Spleen (tissue), 11 donors: ENCODE measurements at regions not wholly inside any gene's neighbourhood (a gene's known extent, or its start where the extent isn't known, plus 50 kb on each side); places are given as distances from the start of the nearest gene placed in this dataset.

Experiments
- DNase-seq: peaks from one replicate; pipeline ENCODE4 v3.0.0-alpha.2; 2020
- H3K27ac ChIP-seq, 8 donors: fragments of 200-600 bp; sonication (generic) in 7 of 8; 1 replicate in 4 of 8; 2 replicates in 4 of 8; pipeline versions ENCODE4 v1.5.0 to v1.8.0; 2016 to 2021; ENCODE audit warnings: inconsistent platforms in 4 of 8, mild to moderate bottlenecking in 4 of 8, moderate library complexity in 1 of 8
- H3K27me3 ChIP-seq, 7 donors: fragments of 200-600 bp; sonication (generic) in 6 of 7; replicated peaks in 1 of 7; 1 replicate in 4 of 7; 2 replicates in 3 of 7; pipeline versions ENCODE4 v1.5.0 to v1.8.0; 2016 to 2021; ENCODE audit warnings: inconsistent platforms in 3 of 7, mild to moderate bottlenecking in 1 of 7
- H3K36me3 ChIP-seq, 6 donors: fragments of 200-600 bp; sonication (generic) in 5 of 6; 1 replicate in 4 of 6; 2 replicates in 2 of 6; pipeline versions ENCODE4 v1.5.0 to v1.8.0; 2016 to 2021; ENCODE audit warnings: inconsistent platforms in 2 of 6
- H3K4me1 ChIP-seq, 6 donors: fragments of 200-600 bp; sonication (generic) in 5 of 6; 1 replicate in 3 of 6; 2 replicates in 3 of 6; pipeline versions ENCODE4 v1.5.0 to v1.8.0; 2016 to 2021; ENCODE audit warnings: inconsistent platforms in 3 of 6
- H3K4me3 ChIP-seq, 8 donors: fragments of 200-600 bp; sonication (generic) in 7 of 8; 1 replicate in 4 of 8; 2 replicates in 4 of 8; pipeline versions ENCODE4 v1.5.0 to v1.8.0; 2016 to 2021; ENCODE audit warnings: inconsistent platforms in 4 of 8, mild to moderate bottlenecking in 4 of 8, moderate library complexity in 2 of 8
- H3K9me3 ChIP-seq, 8 donors: fragments of 200-600 bp; sonication (generic) in 7 of 8; 1 replicate in 4 of 8; 2 replicates in 4 of 8; pipeline versions ENCODE4 v1.5.0 to v1.8.0; 2016 to 2021; ENCODE audit warnings: inconsistent platforms in 4 of 8
- CTCF ChIP-seq, 11 experiments: fragments of 200-600 bp in 7 of 11; fragments of 450-650 bp in 4 of 11; sonication (generic) in 4 of 11; IDR thresholded peaks in 8 of 11; conservative IDR thresholded peaks in 3 of 11; 1 replicate in 7 of 11; 2 replicates in 4 of 11; pipeline versions ENCODE4 v1.4.0 to v1.8.0; 2016 to 2021; ENCODE audit warnings: antibody characterized with exemption in 11 of 11, inconsistent platforms in 4 of 11, mild to moderate bottlenecking in 1 of 11
- POLR2A ChIP-seq, 3 donors: fragments of 450-650 bp; IDR thresholded peaks; one replicate each; pipeline ENCODE4 v1.5.1; 2017; ENCODE audit warnings: antibody characterized with exemption in 3 of 3, mild to moderate bottlenecking in 1 of 3
- POLR2AphosphoS5 ChIP-seq, 3 donors: sonication (generic); formaldehyde crosslinking; IDR thresholded peaks; one replicate each; pipeline ENCODE4 v1.5.1; 2017; ENCODE audit warnings: antibody characterized with exemption in 3 of 3
- WGBS, 5 donors: extraction: QIAGEN DNeasy Blood & Tissue Kit in 3 of 5; methylation state at CpG; one replicate each; pipeline versions ENCODE4 v1.1.5 to v1.1.7; 2013 to 2018; 5-methylcytosine and 5-hydroxymethylcytosine counted together
- intact Hi-C: fragments of 100-400 bp; cut with DNase I; formaldehyde crosslinking; loops from one replicate; pipeline ENCODE4 v1.15.0; 2023; ENCODE audit warnings: low total_unique reads
- donor health status: healthy with polysubstance abuse.
- donor health status: DM: no; HTN: no; CAD: no; lungs with moderate emphysema.
- donor health status: DM: no; HTN: no; CAD: no.
- donor health status: Bipolar disorder and iron deficiency.
- donor health status: healthy.
- donor health status: DM: no; HTN: no; CAD: no.
- donor health status: DM: yes; HTN: yes; CAD: no.

- intact Hi-C loops = no loop called here
- 64 to 82% (median 75%) methylated on average over 1 of the region's 1 CpG for WGBS, 5 donors
- DNase-seq = no peak
These were observed 183.4 kb downstream of the HTR7 start for GRCh38 chr10:90674461-90674860.

GRCh38 chr10:90674928-90675327, 182.9 kb downstream of the HTR7 start:
- no peak for DNase-seq
- H3K4me1 ChIP-seq = no peaks in the 10 kb centered on the region
- H3K4me3 ChIP-seq = no peak overlapping the region
- no peak for TF ChIP-seq CTCF (IDR thresholded peaks at IDR 0.05 in 8 of 11, conservative IDR thresholded peaks at IDR 0.05 in 3 of 11)
- no peak for TF ChIP-seq POLR2A (IDR thresholded peaks at IDR 0.05)
- TF ChIP-seq POLR2AphosphoS5 (IDR thresholded peaks at IDR 0.05) = no peak
- no peaks in the 10 kb centered on the region for H3K36me3 ChIP-seq
- intact Hi-C loops = no loop called here
- WGBS, 5 donors = 74 to 85% (median 83%) methylated on average over 5 of the region's 5 CpGs
- no peaks in the 10 kb centered on the region for H3K27me3 ChIP-seq
- no peaks in the 10 kb centered on the region for H3K9me3 ChIP-seq
- no peak overlapping the region for H3K27ac ChIP-seq

More at GRCh38 chr10:90674461-90674860, 183.4 kb downstream of the HTR7 start:
- Histone ChIP-seq H3K4me1 (no peaks in the 10 kb centered on the region), H3K9me3 (no peaks in the 10 kb centered on the region), H3K27me3 (no peaks in the 10 kb centered on the region), H3K4me3 (no peak overlapping the region), H3K27ac (no peak overlapping the region), H3K36me3 (no peaks in the 10 kb centered on the region)
- TF ChIP-seq CTCF (IDR thresholded peaks at IDR 0.05 in 8 of 11, conservative IDR thresholded peaks at IDR 0.05 in 3 of 11) = no peak
- no peak for TF ChIP-seq POLR2AphosphoS5 (IDR thresholded peaks at IDR 0.05)
- TF ChIP-seq POLR2A (IDR thresholded peaks at IDR 0.05) = no peak

- H3K4me3 ChIP-seq = no peak overlapping the region
- H3K4me1 ChIP-seq = no peaks in the 10 kb centered on the region
- intact Hi-C loops = no loop called here
- H3K27ac ChIP-seq = no peak overlapping the region
- no peaks in the 10 kb centered on the region for H3K36me3 ChIP-seq
- TF ChIP-seq POLR2AphosphoS5 (IDR thresholded peaks at IDR 0.05) (no peak), POLR2A (IDR thresholded peaks at IDR 0.05) (no peak), CTCF (IDR thresholded peaks at IDR 0.05 in 8 of 11, conservative IDR thresholded peaks at IDR 0.05 in 3 of 11) (no peak)
- no peak for DNase-seq
- no peaks in the 10 kb centered on the region for H3K9me3 ChIP-seq
- 72 to 90% (median 85%) methylated on average over 2 of the region's 2 CpGs for WGBS, 5 donors
- H3K27me3 ChIP-seq = peaks cover 0 to under 1% (median 0%) of the 10 kb centered on the region in 7 donors
These were observed 182.2 kb downstream of the HTR7 start for GRCh38 chr10:90675621-90676020.
